OCI-LY3 (cell line): ENCODE measurements at regions not wholly inside any gene's neighbourhood (a gene's known extent, or its start where the extent isn't known, plus 50 kb on each side); places are given as distances from the start of the nearest gene placed in this dataset.

Experiments used
- H2AFZ ChIP-seq: fragments of 200-600, 300-600 bp; shearing (Covaris generic); 2 replicates; pipeline ENCODE4 v1.6.0; 2014; ENCODE audit warnings: antibody characterized with exemption, low read depth, low read length
- H3K27ac ChIP-seq: fragments of 200-600, 300-600 bp; sonication (generic); 2 replicates; pipeline ENCODE4 v1.5.1; 2014; ENCODE audit warnings: mild to moderate bottlenecking, low read length, moderate library complexity, mixed read lengths
- H3K27me3 ChIP-seq: fragments of 200-600, 300-600 bp; sonication (generic); 2 replicates; pipeline ENCODE4 v1.6.1; 2014; ENCODE audit warnings: low read depth, low read length, mixed read lengths
- H3K36me3 ChIP-seq: fragments of 200-600, 300-600 bp; sonication (generic); replicated peaks from 2 replicates; pipeline ENCODE3; 2014; ENCODE audit warnings: low read depth, low read length, mixed read lengths
- H3K4me1 ChIP-seq: fragments of 300-600, 200-600 bp; sonication (generic); 2 replicates; pipeline ENCODE4 v1.6.1; 2014; ENCODE audit warnings: low read length, mixed read lengths
- H3K4me2 ChIP-seq: fragments of 200-600, 300-600 bp; sonication (generic); 2 replicates; pipeline ENCODE4 v1.6.1; 2014; ENCODE audit warnings: low read length, mixed read lengths
- H3K4me3 ChIP-seq: fragments of 300-600, 200-600 bp; sonication (generic); 2 replicates; pipeline ENCODE4 v1.5.1; 2014; ENCODE audit warnings: antibody characterized with exemption, mild to moderate bottlenecking, low read length, moderate library complexity
- H3K79me2 ChIP-seq: fragments of 300-600, 200-600 bp; shearing (Covaris generic); 2 replicates; pipeline ENCODE4 v1.6.1; 2014; ENCODE audit warnings: mild to moderate bottlenecking, low read length, mixed read lengths
- H3K9ac ChIP-seq: fragments of 300-600, 200-600 bp; shearing (Covaris generic); 2 replicates; pipeline ENCODE4 v1.6.0; 2014; ENCODE audit warnings: mild to moderate bottlenecking, low read length, moderate library complexity
- H3K9me3 ChIP-seq: fragments of 200-600, 300-600 bp; shearing (Covaris generic); 2 replicates; pipeline ENCODE4 v1.6.1; 2014; ENCODE audit warnings: low read length, mixed read lengths; ENCODE audit not compliant: insufficient read depth
- H4K20me1 ChIP-seq: fragments of 200-600, 300-600 bp; sonication (generic); 2 replicates; pipeline ENCODE4 v1.6.1; 2016; ENCODE audit warnings: low read length, mixed read lengths; ENCODE audit not compliant: insufficient read depth
- EZH2phosphoT487 ChIP-seq: fragments of 200-600 bp; shearing (Covaris generic); IDR thresholded peaks from 2 replicates; pipeline ENCODE4 v1.6.1; 2018; ENCODE audit warnings: antibody characterized with exemption, mixed run types, low read depth
- TF ChIP-seq, protein P1 (sequence below): fragments of 200-600, 300-600 bp; sonication (generic); IDR thresholded peaks from 2 replicates; pipeline ENCODE4 v1.5.1; 2014; ENCODE audit warnings: antibody characterized with exemption, low read length, low read depth

DNA sequence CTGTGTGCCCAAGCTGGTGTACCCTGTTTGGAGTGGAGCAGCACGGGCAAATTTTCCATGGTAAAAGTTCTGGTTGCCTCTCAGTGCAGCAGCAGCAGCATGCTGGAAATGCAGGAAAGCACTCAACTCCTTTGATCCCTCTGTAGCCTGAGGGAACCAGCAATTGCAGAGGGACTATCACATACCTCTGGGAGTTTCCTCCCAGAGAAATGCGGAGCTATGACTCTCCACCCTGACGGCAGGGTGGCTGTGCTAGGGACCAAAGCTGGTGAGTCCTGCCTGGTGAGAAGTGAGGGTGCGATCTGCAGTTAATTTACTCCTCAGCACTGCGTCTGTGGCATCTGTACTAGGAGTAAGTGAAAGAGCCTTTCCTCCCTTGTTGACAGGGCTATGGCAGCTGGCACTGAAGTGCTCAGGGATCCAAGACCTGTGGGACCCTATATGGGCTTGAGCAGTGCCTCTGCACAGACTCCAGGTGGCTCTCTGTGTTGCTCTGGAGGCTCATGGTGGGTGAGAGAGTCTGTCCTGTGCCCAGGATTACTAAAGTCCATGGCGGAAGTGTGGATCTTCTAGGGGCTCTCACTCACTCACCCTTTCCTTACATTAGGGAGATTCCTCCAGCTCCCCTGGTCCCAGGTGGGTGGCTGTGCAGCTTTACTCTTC is 601.2 kb upstream of the TYRP1 start:
- Histone ChIP-seq H4K20me1 (no peaks in the 10 kb centered on the region), H3K4me1 (no peaks in the 10 kb centered on the region), H3K4me2 (no peak overlapping the region), H3K79me2 (no peaks in the 10 kb centered on the region), H3K9me3 (no peaks in the 10 kb centered on the region), H2AFZ (no peak overlapping the region), H3K27ac (no peak overlapping the region), H3K36me3 (no peaks in the 10 kb centered on the region), H3K27me3 (no peaks in the 10 kb centered on the region), H3K9ac (no peak overlapping the region), H3K4me3 (no peak overlapping the region)
- TF ChIP-seq EZH2phosphoT487: no peak
- TF ChIP-seq, protein P1, sequence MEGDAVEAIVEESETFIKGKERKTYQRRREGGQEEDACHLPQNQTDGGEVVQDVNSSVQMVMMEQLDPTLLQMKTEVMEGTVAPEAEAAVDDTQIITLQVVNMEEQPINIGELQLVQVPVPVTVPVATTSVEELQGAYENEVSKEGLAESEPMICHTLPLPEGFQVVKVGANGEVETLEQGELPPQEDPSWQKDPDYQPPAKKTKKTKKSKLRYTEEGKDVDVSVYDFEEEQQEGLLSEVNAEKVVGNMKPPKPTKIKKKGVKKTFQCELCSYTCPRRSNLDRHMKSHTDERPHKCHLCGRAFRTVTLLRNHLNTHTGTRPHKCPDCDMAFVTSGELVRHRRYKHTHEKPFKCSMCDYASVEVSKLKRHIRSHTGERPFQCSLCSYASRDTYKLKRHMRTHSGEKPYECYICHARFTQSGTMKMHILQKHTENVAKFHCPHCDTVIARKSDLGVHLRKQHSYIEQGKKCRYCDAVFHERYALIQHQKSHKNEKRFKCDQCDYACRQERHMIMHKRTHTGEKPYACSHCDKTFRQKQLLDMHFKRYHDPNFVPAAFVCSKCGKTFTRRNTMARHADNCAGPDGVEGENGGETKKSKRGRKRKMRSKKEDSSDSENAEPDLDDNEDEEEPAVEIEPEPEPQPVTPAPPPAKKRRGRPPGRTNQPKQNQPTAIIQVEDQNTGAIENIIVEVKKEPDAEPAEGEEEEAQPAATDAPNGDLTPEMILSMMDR: no peak

DNA sequence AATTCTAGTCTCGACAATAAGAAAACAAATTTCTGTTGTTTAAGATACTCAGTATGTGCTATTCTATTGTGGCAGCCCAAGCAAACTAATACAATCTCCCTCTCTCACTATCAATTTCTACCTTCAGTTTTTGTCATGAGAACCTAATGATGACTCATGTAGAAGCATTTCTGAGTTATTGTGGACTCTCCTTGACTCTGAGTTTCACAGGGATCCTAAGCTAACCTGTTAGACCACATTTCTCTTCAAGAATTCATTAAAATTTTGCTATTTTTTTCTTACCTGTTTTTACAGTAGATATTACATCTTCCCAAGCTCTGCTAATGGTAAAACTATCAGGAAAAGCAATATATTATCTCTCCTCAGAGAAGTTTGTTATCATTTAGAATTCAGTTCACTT is 599.1 kb upstream of the TYRP1 start:
- no peak for TF ChIP-seq EZH2phosphoT487
- TF ChIP-seq, protein P1: no peak
- Histone ChIP-seq H3K4me1 (no peaks in the 10 kb centered on the region), H3K27me3 (no peaks in the 10 kb centered on the region), H3K9me3 (no peaks in the 10 kb centered on the region; the same call in 1 of the 2 replicates), H4K20me1 (no peaks in the 10 kb centered on the region), H3K36me3 (no peaks in the 10 kb centered on the region), H3K4me3 (no peak overlapping the region), H3K4me2 (no peak overlapping the region), H2AFZ (no peak overlapping the region), H3K27ac (no peak overlapping the region), H3K9ac (no peak overlapping the region), H3K79me2 (no peaks in the 10 kb centered on the region)

DNA sequence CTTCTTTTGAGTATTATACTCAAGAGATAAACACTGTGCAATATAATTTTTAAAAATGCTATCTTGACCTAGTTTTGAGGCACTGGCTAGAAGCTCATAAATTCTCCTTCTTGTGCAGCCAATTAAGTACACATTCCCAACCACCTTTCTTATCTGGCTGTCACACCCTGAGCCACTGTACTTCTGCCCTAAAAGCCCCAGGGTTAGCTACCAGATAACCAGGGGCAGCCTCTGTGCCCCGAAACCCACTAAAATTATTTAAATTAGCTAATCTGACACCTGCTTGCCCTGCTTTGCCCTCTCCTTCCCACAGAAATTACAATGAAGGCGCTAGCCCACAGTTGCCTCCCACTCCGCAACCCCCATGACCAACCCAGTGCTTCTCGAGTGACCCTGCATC is 597.3 kb upstream of the TYRP1 start:
- H3K9me3 ChIP-seq: no peaks in the 10 kb centered on the region; the same call in 1 of the 2 replicates
- H2AFZ ChIP-seq: no peak overlapping the region
- no peak overlapping the region for H3K9ac ChIP-seq
- no peak overlapping the region for H3K4me3 ChIP-seq
- no peaks in the 10 kb centered on the region for H3K36me3 ChIP-seq
- no peaks in the 10 kb centered on the region for H3K79me2 ChIP-seq
- no peaks in the 10 kb centered on the region for H4K20me1 ChIP-seq
- no peak overlapping the region for H3K27ac ChIP-seq
- H3K4me2 ChIP-seq: no peak overlapping the region
- no peaks in the 10 kb centered on the region for H3K4me1 ChIP-seq
- no peaks in the 10 kb centered on the region for H3K27me3 ChIP-seq
- TF ChIP-seq EZH2phosphoT487: no peak
- TF ChIP-seq, protein P1: no peak

DNA sequence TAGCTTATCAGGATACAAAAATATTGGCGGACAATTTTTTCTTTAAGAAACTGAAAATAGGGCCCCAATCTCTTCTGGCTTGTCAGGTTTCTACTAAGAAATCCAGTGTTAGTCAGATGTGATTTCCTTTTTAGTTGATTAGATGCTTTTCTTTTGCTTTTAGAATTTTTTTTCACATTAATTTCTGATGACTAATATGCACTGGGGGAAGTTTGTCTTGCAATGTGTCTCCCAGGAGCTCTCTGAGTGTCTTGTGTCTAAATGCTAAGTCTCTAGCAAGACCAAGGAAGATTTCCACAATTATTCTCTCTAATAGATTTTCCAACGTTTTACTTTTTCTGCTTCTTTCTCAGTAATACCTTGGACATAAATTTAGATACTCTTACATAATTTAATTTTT is 559.8 kb upstream of the TYRP1 start:
- no peaks in the 10 kb centered on the region for H3K27me3 ChIP-seq
- no peak overlapping the region for H3K4me2 ChIP-seq
- no peak overlapping the region for H3K27ac ChIP-seq

More for the DNA sequence above, 559.8 kb upstream of the TYRP1 start:
- H3K4me3 ChIP-seq: no peak overlapping the region
- no peak overlapping the region for H3K9ac ChIP-seq
- no peaks in the 10 kb centered on the region for H3K36me3 ChIP-seq
- H3K79me2 ChIP-seq: no peaks in the 10 kb centered on the region
- no peaks in the 10 kb centered on the region for H4K20me1 ChIP-seq
- no peaks in the 10 kb centered on the region for H3K9me3 ChIP-seq
- no peaks in the 10 kb centered on the region for H3K4me1 ChIP-seq
- TF ChIP-seq, protein P1: no peak
- TF ChIP-seq EZH2phosphoT487: no peak
- H2AFZ ChIP-seq: no peak overlapping the region
